Keratinocyte (primary cell): ENCODE measurements at regions not wholly inside any gene's neighbourhood (a gene's known extent, or its start where the extent isn't known, plus 50 kb on each side); places are given as distances from the start of the nearest gene placed in this dataset.

ENCODE experiments used
- EZH2 ChIP-seq: IDR thresholded peaks from one replicate; pipeline ENCODE4 v1.6.1; 2012; ENCODE audit warnings: inconsistent platforms, mild to moderate bottlenecking, low read length, moderate library complexity
- TF ChIP-seq, protein P1 (sequence below), 3 experiments: IDR thresholded peaks in 1 of 3; conservative IDR thresholded peaks in 1 of 3; optimal IDR thresholded peaks in 1 of 3; 2 replicates in 2 of 3; 3 replicates in 1 of 3; pipeline versions ENCODE3 to v1.5.1; 2011; ENCODE audit warnings: low read length in 3 of 3, mild to moderate bottlenecking in 3 of 3, moderate library complexity in 2 of 3, control low read depth in 1 of 3, inconsistent platforms in 1 of 3; ENCODE audit not compliant: insufficient read depth in 2 of 3; ENCODE audit errors: extremely low read depth in 1 of 3

DNA sequence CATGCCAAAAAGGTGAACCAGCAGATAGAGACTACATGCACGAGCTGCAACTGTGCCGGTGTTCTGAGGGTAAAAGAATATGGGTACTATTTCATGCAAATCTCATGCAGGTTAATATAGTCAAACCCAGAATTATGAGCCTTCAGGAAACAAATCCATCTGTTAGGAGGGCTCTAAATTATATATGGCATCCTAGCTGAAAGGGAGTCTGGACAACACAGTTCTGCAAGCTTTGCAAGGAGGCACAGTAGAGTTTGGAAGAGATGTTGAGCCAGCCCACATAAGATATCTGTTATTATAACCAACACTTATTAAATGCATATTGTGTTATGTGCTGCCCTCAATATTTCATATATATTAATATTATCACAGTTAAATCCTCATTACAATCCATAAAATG lies 50.5 kb upstream of the PALMD start:
- TF ChIP-seq EZH2, result no peak
- TF ChIP-seq, protein P1, sequence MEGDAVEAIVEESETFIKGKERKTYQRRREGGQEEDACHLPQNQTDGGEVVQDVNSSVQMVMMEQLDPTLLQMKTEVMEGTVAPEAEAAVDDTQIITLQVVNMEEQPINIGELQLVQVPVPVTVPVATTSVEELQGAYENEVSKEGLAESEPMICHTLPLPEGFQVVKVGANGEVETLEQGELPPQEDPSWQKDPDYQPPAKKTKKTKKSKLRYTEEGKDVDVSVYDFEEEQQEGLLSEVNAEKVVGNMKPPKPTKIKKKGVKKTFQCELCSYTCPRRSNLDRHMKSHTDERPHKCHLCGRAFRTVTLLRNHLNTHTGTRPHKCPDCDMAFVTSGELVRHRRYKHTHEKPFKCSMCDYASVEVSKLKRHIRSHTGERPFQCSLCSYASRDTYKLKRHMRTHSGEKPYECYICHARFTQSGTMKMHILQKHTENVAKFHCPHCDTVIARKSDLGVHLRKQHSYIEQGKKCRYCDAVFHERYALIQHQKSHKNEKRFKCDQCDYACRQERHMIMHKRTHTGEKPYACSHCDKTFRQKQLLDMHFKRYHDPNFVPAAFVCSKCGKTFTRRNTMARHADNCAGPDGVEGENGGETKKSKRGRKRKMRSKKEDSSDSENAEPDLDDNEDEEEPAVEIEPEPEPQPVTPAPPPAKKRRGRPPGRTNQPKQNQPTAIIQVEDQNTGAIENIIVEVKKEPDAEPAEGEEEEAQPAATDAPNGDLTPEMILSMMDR (optimal IDR thresholded peaks at IDR 0.05 in 1 of 3, IDR thresholded peaks at IDR 0.05 in 1 of 3, conservative IDR thresholded peaks at IDR 0.05 in 1 of 3; ENCODE audit: extremely low read depth in 1 of 3, insufficient read depth in 2 of 3, low read length in 3 of 3), result no peak
